ENCODE measurements at regions not wholly inside any gene's neighbourhood (a gene's known extent, or its start where the extent isn't known, plus 50 kb on each side); places are given as distances from the start of the nearest gene placed in this dataset.
"Not testable (repeated sequence)": the region's sequence is repeated elsewhere in the genome, so short reads cannot be mapped to it uniquely, and the experiment has no call there.

- no peak for DNase-seq (ENCODE audit: low read depth in 2 of 2)
Measured at GRCh38 chr13:90055121-90055520, 1292.4 kb upstream of the MIR17HG start.

- no peak for DNase-seq (ENCODE audit: low read depth in 2 of 2)
Measured at GRCh38 chr13:90055760-90056159, 1291.7 kb upstream of the MIR17HG start.

- DNase-seq (ENCODE audit: low read depth in 2 of 2): not testable (repeated sequence)
Measured at GRCh38 chr13:90064226-90064625, 1283.3 kb upstream of the MIR17HG start.

DNA sequence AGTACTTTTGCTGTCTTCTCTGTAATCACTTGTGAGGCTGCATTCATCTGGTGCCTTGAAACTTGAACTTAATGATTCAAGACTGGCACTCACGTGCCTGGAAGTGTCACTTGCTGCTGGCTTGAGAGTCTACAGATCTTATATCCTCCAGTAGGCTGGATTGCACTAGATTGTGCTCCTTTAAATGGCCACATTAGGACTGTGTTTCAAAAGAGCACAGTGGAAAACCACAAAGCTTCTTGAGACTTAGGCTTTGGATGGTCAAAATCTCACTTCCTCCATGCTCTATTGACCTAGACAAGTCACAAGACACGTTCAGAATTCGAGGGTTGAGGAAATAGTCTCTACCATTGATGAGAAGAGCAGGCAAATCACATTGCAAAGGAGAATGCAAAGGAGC, 1278.8 kb upstream of the MIR17HG start:
- no peak for DNase-seq (ENCODE audit: low read depth in 2 of 2)

- DNase-seq (ENCODE audit: low read depth in 2 of 2): no peak
Measured at GRCh38 chr13:90070362-90070761, 1277.1 kb upstream of the MIR17HG start.

- no peak for DNase-seq (ENCODE audit: low read depth in 2 of 2)
Measured at GRCh38 chr13:90070837-90071525, 1276.5 kb upstream of the MIR17HG start.

- no peak for DNase-seq (ENCODE audit: low read depth in 2 of 2)
Measured at GRCh38 chr13:90084684-90085290, 1262.7 kb upstream of the MIR17HG start.

DNA sequence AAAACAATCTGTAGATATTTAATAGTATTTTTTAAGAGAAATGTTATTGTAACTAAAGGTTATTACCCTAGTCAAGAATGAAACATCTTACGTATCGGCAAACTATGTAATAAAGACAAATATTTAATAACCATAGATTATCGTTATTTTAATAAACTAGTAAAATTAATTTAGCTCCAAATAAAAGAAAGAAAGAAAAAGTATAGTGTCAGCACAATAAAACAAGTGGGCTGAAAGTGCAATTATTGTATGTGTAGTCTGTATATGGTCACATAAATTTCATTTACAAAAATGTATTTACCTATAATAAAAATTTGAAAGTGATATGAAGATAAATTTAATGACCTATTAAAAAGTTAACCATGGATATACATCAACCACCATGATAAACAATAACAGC, 1258.4 kb upstream of the MIR17HG start:
- no peak for DNase-seq (ENCODE audit: low read depth in 2 of 2)

DNA sequence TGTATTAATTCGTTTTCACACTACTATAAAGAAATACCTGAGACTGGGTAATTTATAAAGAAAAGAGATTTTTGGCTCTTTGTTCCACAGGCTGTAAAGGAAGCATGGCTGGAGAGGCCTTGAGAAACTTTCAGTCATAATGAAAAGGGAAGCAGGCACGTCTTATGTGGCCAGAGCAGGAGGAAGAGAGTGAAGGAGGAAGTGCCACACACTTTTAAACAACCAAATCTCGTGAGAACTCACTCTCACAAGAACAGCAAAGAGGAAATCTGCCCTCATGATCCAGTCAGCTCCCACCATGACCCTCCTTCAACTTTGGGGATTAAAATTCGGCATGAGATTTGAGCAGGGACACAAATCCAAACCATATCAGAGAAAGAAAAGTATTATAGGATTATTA, 1255.9 kb upstream of the MIR17HG start:
- DNase-seq (ENCODE audit: low read depth in 2 of 2): no peak

DNA sequence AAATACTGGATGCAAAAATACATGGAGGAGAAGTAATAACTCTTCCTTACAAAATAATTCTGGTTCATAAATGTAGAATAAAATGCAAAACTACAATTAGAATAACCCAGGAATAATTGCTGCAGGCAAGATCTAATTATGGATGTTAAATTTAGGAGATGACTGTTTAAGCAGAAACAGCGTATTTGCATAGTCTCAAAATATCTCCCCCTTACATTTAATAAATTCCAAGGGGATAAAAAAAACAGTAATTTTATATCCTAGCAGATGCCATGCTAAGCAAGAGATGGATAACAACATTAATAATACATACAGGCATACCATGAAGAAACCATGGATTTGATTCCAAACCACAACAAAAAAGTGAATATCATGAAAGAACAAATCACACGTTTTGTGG, 1253.1 kb upstream of the MIR17HG start:
- no peak for DNase-seq (ENCODE audit: low read depth in 2 of 2)

DNA sequence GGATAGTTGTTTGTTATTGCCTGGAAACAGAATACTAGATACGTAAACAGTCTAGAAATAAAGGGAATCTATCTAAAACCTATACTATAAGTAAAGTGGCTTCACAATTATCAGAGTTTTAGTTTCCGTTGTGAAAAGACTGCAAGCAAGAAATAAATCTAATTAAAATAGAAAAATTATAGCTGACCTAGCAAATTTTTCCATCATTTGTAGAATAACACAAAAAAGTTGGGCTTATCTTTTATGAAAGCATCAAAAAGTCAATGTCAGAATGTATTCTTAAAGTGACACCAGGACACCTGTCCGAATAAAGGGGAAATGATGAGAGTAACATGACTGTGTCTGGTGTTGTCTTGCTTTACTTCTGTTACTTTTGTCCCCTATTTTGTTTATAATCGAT, 1248.9 kb upstream of the MIR17HG start:
- DNase-seq (ENCODE audit: low read depth in 2 of 2): no peak

- no peak for DNase-seq (ENCODE audit: low read depth in 2 of 2)
Measured at GRCh38 chr13:90099847-90100246, 1247.6 kb upstream of the MIR17HG start.

DNA sequence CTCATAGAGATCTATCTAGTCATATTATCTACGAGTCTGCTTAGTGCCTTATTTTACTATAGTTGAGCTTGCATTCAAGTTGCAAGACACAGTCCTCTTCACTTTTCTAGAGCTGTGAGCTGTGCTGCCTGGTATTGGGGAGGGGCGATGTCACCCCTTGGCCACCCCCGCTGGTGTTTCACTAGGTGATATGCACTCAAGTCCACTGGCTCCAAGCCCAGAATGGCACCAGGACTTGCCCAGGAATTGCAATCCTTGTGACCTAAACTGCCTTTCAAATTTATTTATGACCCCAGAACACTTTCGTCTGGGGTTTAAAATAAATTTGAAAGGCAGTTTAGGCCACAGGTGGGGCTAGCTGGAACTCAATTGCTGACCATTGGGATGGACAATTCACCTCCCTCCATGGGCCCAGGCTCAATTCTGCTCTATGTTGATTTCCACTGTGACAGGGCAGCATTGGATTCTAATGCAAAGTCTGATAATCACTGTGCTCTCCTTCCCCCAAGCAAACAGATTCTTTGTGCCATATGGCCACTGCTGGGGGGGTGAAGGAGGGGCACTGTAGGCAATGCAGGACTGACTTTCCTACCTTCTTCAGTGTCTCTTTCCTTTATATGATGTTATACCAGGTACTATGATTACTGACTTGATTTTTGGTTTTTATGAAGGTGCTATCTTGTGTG, 1244.2 kb upstream of the MIR17HG start:
- DNase-seq (ENCODE audit: low read depth in 2 of 2): no peak

GRCh38 chr13:90104764-90105163, 1242.7 kb upstream of the MIR17HG start:
- no peak for DNase-seq (ENCODE audit: low read depth in 2 of 2)

- DNase-seq (ENCODE audit: low read depth in 2 of 2): no peak
Measured at GRCh38 chr13:90105276-90105675, 1242.2 kb upstream of the MIR17HG start.

DNA sequence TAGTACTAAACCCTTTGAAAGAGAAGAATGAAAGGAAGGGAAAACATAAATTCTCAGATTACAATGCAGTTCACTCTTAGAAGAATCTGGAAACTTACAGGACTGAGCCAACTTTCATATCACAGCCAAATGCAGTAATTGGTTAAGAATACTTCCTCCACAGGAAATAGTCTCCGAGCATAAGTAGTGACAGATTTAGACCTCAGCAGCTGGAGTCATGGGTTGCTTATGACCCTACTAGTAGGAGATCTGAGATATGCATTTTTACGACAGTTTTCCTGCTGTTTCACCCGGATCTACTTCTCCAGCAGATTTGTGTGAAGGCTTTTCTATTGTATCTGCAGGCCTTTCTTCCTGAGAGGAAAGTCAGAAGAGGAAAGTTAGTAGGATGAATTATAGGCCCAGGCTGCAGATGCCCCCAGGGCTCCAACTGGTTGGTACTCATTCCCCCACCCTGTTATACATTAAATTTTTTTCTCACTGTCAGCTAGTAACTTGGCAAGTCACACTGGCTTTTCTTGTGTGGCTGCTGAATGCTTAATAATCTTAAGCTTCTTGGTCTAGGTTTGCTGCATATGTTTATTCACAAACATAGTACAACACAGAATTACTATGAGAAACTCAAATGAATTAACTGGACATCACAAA, 1241.5 kb upstream of the MIR17HG start:
- DNase-seq (ENCODE audit: low read depth in 2 of 2): no peak

DNA sequence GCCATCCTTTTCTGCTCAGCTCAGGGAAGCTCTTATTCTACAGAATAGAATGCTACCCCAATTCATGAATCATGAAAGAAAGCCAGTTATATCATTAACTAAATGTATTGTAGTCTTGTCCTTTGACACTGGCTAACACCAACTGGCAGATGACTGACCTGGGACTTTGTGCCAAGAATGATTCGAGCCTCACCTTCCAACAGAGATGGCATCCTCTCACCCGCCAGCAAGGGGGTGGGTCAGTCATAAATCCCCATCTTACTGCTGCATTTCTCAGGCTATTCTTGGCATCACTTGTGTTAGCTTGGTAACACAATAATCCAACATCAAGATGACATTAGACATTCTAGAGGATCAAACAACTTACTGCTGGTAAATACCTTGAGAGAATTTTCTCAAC, 1239.8 kb upstream of the MIR17HG start:
- DNase-seq (ENCODE audit: low read depth in 2 of 2): no peak

- DNase-seq (ENCODE audit: low read depth in 2 of 2): no peak
Measured at GRCh38 chr13:90108547-90108946, 1238.9 kb upstream of the MIR17HG start.

DNA sequence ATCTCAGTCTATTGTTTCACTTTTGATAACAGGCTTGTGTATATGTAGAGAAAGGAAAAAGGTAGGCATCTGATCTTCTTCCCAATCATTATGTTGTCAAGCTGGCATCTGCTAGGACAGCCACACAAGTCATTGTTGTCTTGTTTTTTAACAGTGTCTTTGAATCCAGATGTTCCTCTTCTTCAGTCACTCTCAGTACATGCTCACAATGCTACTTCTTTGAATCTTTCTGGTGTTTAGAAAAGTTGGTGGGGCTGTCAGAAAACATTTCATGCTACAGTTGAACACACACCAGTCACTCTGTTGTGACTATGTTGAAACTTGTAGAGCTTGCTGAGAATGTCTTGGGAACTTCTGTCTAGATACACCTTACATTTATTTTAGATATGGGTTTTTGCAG, 1231.4 kb upstream of the MIR17HG start:
- no peak for DNase-seq (ENCODE audit: low read depth in 2 of 2)

DNA sequence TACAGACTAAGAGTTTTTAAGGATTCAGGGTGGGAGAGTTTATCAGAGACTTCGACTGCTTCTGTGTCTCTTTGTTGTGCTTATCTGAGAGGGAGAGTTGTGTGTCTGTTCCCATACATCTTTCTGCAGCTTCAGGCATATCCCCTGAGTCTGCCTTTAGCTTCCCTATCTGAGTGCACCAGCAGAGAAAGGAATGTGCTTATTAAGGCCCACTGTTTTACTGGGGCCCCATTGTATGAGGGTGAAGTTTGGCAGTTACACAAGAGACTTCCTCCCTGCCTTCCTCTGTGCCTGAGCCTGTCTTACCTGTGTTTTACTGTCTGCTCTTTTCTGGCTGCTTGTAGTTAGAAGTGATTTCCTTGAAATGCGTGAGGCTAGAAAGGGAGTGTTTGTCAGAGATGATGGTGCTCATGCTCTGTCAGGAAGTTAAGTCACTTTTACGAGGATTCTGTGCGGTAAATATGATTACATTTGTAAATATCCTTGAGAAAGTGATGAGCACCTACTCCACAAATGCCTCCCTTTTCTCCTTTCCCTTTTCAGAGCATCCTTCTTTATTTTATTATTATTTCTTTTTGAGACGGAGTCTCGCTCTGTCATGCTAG, 1228.9 kb upstream of the MIR17HG start:
- no peak for DNase-seq (ENCODE audit: low read depth in 2 of 2)

DNA sequence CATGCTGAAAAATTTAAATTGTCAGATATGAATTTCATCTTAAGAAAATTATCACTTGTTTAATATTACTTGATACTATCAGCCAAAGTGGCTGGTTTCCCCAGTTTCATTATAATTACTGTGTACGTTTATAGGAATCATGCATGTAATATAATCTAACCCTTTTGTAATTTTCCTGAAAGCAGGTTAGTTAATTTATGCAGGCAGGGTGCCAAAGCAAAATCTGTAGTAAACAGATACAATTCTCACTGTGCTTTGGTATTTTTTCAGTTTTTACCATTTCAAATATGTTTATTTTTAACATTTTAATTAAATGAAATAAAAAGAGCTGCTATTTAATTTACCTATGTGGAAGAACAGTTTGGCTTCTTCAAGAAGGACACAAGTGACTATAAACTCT, 1227.5 kb upstream of the MIR17HG start:
- no peak for DNase-seq (ENCODE audit: low read depth in 2 of 2)

GRCh38 chr13:90121784-90122183, 1225.7 kb upstream of the MIR17HG start:
- DNase-seq (ENCODE audit: low read depth in 2 of 2): no peak
